ENCODE measurements at regions not wholly inside any gene's neighbourhood (a gene's known extent, or its start where the extent isn't known, plus 50 kb on each side); places are given as distances from the start of the nearest gene placed in this dataset.
"Not testable (repeated sequence)": the region's sequence is repeated elsewhere in the genome, so short reads cannot be mapped to it uniquely, and the experiment has no call there.

DNA sequence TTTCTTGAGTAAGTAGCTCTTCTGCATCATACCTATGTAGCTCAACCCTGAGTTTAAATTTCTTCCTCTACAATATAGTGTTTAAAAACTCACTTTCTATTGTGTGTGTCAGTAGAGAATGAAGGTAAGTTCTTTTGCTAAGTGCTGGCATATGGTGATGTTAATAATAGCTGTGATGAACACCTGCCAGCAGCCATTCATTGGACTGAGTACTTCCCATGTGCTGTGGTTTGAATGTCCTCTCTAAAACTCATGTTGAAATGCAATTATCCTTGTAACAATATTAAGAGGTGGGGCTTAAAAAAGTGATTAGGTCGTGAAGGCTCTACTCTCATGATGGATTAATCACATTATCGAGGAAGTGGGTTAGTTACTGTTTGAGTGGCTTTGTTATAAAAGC lies 645.2 kb upstream of the RGMB start:
- DNase-seq (ENCODE audit: low spot score) = no peak

DNA sequence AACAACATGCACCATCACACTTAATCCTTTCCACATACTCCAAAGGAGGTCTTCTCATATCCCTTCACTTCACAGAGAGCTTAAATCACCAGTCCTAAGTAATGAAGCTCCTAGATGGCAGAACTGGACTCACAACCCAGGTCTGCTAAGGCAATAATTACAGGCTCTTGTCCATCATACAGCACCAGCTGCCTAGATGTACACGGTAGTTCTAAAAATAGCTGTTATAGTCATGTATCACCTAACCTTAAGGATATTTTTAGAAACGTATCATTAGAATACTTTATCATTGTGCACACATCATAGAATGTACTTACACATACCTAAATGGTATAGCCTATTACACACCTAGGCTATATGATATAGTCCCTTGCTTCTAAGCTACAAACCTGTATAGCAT lies 644.6 kb upstream of the RGMB start:
- DNase-seq (ENCODE audit: low spot score) = no peak

DNA sequence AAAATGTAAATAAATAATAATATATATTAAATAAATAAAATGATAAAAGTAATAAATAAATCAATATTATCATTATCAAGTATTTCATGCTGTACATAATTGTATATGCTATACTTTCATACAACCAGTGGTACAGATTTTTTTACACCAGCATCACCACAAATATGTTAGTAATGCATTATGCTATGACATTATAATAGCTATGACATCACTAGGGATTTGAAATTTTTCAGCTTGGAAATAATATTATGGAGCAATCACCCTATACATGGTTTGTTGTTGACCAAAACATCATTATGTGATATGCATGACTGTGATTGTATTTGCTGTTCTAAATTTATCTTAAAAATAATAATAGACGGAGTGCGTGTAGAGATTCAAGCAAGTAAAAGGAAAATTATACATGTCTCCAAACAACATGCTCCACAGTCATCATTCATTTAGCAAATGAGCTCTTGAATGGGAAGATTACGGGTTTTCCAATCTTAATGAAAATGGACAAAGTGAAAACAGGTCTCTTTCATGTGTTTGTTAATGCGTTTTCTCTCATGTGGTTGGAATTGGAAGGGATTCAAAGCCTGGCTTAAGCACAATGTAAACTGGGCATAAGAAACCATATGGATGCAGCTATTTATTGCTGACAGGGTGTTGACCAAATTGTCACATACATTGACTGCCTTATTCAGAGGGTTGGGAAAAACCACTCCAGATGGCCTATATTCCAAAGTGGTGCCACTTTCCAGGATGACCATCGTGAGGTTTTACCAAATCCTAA lies 643.0 kb upstream of the RGMB start:
- DNase-seq (ENCODE audit: low spot score) = no peak

DNA sequence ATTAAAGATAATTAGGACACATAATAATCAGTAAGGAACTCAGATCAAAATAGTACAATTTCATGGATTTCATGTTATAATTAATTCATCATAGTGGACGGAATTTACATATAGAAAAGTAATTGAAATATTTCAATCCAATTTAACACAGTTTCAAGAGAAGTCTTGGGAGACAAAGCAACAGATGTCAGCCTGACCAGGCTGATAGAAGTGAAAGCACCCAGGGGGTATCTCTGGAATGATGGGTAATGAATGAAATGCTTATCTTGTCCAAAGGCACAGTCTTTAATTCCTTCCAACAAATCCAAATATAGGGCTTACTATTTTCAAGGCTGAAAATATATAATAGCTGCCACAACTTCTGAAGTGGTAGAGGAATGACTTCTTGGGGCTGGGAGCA lies 629.3 kb upstream of the RGMB start:
- DNase-seq (ENCODE audit: low spot score) = no peak

- no peak for DNase-seq (ENCODE audit: low spot score)
Measured at GRCh38 chr5:98144710-98145109, 628.8 kb upstream of the RGMB start.

DNA sequence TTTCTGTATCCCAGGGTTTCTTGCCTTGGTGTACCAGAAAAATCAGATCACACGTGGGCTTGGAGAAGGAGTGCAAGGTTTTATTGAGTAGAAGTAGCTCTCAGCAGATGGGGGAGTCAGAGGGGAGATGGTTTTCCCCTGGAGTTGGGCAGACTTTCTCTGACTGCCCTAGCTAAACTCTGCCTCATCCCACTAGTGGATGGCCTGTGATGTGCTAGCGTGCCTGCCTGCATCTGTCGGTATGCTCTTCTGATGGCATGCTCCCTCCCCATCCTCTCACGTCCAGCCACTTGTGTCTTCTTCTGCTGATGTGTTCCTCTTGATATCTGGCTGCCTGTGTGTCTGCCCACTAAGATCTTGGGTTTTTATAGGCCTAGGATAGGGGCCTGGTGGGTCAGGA lies 616.1 kb upstream of the RGMB start:
- DNase-seq (ENCODE audit: low spot score) = no peak

GRCh38 chr5:98158440-98158839 lies 615.0 kb upstream of the RGMB start:
- no peak for DNase-seq (ENCODE audit: low spot score)

DNA sequence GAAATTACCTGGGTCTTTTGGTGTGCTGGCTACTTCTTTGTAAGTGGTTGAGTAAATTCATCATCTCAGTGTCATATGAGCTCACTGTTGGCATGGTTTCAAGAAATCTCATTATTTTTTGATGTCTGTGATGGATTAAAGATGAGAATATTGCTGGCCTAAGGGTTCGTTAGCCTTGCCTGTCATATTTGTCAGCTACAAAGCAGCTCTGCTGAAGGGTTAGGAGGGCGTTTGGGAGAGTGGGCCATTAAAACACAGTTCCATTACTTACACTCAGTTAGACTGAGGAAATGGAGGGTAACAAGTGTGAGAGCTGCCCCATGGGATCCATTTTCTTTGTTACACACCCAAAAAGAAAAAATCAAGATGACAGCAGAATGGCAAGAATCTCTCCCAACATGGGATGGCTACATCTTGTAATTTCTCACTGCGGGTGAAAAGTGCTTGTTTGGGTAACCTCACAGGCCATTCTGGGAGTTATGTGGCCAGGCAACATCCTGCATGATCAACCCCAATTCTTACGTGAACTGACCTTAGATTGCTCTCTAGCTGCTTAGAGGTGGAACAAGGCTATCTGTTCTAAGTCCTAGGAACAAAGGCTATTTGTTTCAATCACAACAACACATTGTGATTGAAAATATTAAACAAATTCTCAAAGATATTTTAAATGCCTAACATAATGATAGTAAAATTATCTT lies 609.5 kb upstream of the RGMB start:
- DNase-seq (ENCODE audit: low spot score) = no peak

GRCh38 chr5:98168871-98169270 lies 604.6 kb upstream of the RGMB start:
- DNase-seq (ENCODE audit: low spot score) = no peak

DNA sequence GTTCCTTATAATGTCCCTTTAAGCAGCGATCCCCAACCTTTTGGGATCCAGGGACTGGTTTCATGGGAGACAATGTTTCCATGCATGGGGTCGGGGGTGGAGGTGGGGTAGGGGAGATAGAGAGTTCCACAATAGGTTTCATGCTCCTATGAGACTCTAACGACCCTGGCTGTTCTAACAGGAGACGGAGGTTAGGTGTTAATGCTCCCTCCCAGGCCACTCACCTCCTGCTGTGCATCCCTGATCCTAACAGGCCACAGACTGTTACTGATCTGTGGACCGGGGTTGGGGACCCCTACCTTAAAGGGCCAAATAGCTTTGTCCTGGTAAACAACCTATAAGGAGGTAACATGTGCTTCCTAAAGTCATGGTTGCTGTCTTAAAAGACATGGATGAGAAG lies 602.5 kb upstream of the RGMB start:
- DNase-seq (ENCODE audit: low spot score) = no peak

- no peak for DNase-seq (ENCODE audit: low spot score)
Measured at GRCh38 chr5:98173334-98173733, 600.1 kb upstream of the RGMB start.

GRCh38 chr5:98175474-98175873 lies 598.0 kb upstream of the RGMB start:
- DNase-seq (ENCODE audit: low spot score) = no peak

GRCh38 chr5:98179791-98180755 lies 593.4 kb upstream of the RGMB start:
- no peak for DNase-seq (ENCODE audit: low spot score)

DNA sequence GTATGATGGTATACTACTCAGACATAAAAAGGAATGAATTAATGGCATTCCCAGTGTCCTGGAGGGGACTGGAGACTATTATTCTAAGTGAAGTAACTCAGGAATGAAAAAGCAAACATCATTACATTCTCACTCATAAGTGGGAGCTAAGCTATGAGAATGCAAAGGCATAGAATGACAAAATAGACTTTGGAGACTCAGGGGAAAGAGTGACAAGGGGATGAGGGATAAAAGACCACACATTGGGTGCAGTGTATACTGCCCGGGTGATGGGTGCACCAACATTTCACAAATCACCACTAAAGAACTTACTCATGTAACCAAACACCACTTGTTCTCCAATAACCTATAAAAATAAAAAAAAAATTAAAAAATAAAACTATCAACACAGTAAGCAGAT lies 587.3 kb upstream of the RGMB start:
- no peak for DNase-seq (ENCODE audit: low spot score)

GRCh38 chr5:98187945-98188344 lies 585.5 kb upstream of the RGMB start:
- no peak for DNase-seq (ENCODE audit: low spot score)

- DNase-seq (ENCODE audit: low spot score) = not testable (repeated sequence)
Measured at GRCh38 chr5:98190344-98190743, 583.1 kb upstream of the RGMB start.

GRCh38 chr5:98193921-98194760 lies 579.3 kb upstream of the RGMB start:
- no peak for DNase-seq (ENCODE audit: low spot score)

- no peak for DNase-seq (ENCODE audit: low spot score)
Measured at GRCh38 chr5:98200726-98201541, 572.5 kb upstream of the RGMB start.

- no peak for DNase-seq (ENCODE audit: low spot score)
Measured at GRCh38 chr5:98204798-98205197, 568.7 kb upstream of the RGMB start.

DNA sequence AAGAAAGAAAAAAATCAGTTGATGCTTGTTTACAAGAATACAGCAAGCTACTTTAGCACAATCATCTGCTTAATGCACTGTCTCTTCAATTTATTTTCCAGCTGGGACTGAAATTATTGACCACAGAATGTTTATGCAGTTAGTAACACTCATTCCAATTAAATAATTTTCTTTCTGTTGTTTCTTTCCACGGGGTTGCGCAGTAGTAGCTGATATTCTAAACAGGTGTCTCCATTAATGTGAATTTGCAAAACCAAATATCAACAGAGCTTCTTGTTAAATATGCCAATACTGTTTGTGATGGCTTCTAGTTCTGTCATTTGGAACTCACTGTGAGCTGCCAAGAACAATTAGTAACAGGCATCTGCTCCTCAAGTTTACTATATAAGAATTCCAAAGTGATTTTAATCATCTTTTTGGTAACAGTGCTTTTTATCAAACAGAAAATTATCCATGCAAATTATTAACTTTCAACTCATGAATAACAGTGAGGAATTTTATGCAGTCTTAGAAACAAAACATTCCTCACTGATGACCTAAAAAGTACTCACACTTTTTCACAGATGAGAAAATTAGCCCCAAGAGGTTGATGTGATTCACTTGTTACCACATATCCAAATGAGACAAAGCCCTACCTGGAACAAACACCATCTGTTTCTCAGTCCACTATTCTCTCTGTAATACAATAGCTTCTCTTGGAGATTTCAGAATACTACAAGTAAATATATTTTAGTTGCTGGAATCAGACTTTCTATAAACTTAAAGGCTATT lies 567.6 kb upstream of the RGMB start:
- no peak for DNase-seq (ENCODE audit: low spot score)

Measured in SW480 (cell line).